Loucy (cell line): ENCODE measurements at regions not wholly inside any gene's neighbourhood (a gene's known extent, or its start where the extent isn't known, plus 50 kb on each side); places are given as distances from the start of the nearest gene placed in this dataset.

ENCODE experiments used
- H2AFZ ChIP-seq: fragments of 200-600 bp; sonication (generic); 2 replicates; pipeline ENCODE4 v1.6.0; 2016; ENCODE audit warnings: antibody characterized with exemption, mild to moderate bottlenecking, low read length, moderate library complexity
- H3F3A ChIP-seq: fragments of 200-600 bp; 2 replicates; pipeline ENCODE4 v1.6.0; 2016; ENCODE audit warnings: antibody characterized with exemption, low read depth, mild to moderate bottlenecking
- H3K27me3 ChIP-seq: fragments of 200-600 bp; sonication (generic); 2 replicates; pipeline ENCODE4 v1.6.1; 2014; ENCODE audit warnings: low read length, mild to moderate bottlenecking; ENCODE audit not compliant: insufficient read depth, poor library complexity, severe bottlenecking
- H3K36me3 ChIP-seq: fragments of 200-600 bp; sonication (generic); 2 replicates; pipeline ENCODE4 v1.6.1; 2016; ENCODE audit warnings: low read length; ENCODE audit not compliant: insufficient read depth
- H3K4me1 ChIP-seq: fragments of 200-600 bp; sonication (generic); 2 replicates; pipeline ENCODE4 v1.5.1; 2014; ENCODE audit warnings: low read length, mild to moderate bottlenecking; ENCODE audit not compliant: insufficient read depth, poor library complexity, severe bottlenecking
- H3K4me2 ChIP-seq: fragments of 200-600 bp; sonication (generic); 2 replicates; pipeline ENCODE4 v1.6.0; 2014; ENCODE audit warnings: antibody characterized with exemption, low read length, low read depth, mild to moderate bottlenecking; ENCODE audit not compliant: poor library complexity, severe bottlenecking
- H3K4me3 ChIP-seq: fragments of 200-600 bp; sonication (generic); 2 replicates; pipeline ENCODE4 v1.5.1; 2014; ENCODE audit warnings: low read length, mild to moderate bottlenecking, mixed read lengths; ENCODE audit not compliant: poor library complexity, severe bottlenecking
- H3K79me2 ChIP-seq: fragments of 200-600 bp; sonication (generic); 2 replicates; pipeline ENCODE4 v1.6.1; 2014; ENCODE audit warnings: low read length; ENCODE audit not compliant: insufficient read depth
- H3K9ac ChIP-seq: fragments of 200-600 bp; sonication (generic); 2 replicates; pipeline ENCODE4 v1.6.0; 2014; ENCODE audit warnings: mild to moderate bottlenecking, low read depth, low read length, moderate library complexity; ENCODE audit not compliant: poor library complexity, severe bottlenecking
- H3K9me2 ChIP-seq: fragments of 200-600 bp; sonication (generic); replicated peaks from 2 replicates; pipeline ENCODE4 v1.6.1; 2016; ENCODE audit warnings: low read depth, low read length, mixed read lengths
- H3K9me3 ChIP-seq: fragments of 200-600 bp; sonication (generic); 2 replicates; pipeline ENCODE4 v1.6.1; 2014; ENCODE audit warnings: mild to moderate bottlenecking, antibody characterized with exemption, low read length, low read depth; ENCODE audit not compliant: insufficient read depth
- H4K20me1 ChIP-seq: fragments of 200-600 bp; sonication (generic); 2 replicates; pipeline ENCODE4 v1.6.0; 2014; ENCODE audit warnings: antibody characterized with exemption, low read length, mild to moderate bottlenecking; ENCODE audit not compliant: insufficient read depth, poor library complexity, severe bottlenecking
- EZH2phosphoT487 ChIP-seq: fragments of 200-600 bp; IDR thresholded peaks from 2 replicates; pipeline ENCODE4 v1.6.1; 2018; ENCODE audit warnings: antibody characterized with exemption, mild to moderate bottlenecking, moderate library complexity, borderline replicate concordance
- TF ChIP-seq, protein P1 (sequence below): fragments of 200-600 bp; sonication (generic); conservative IDR thresholded peaks from 2 replicates; pipeline ENCODE4 v1.5.1; 2014; ENCODE audit warnings: mild to moderate bottlenecking, antibody characterized with exemption, low read length

- no peaks in the 10 kb centered on the region for H3K27me3 ChIP-seq
- H2AFZ ChIP-seq: peak overlapping the region; percentile 43; the same call in 1 of the 2 replicates
- no peak for TF ChIP-seq EZH2phosphoT487
- TF ChIP-seq, protein P1, sequence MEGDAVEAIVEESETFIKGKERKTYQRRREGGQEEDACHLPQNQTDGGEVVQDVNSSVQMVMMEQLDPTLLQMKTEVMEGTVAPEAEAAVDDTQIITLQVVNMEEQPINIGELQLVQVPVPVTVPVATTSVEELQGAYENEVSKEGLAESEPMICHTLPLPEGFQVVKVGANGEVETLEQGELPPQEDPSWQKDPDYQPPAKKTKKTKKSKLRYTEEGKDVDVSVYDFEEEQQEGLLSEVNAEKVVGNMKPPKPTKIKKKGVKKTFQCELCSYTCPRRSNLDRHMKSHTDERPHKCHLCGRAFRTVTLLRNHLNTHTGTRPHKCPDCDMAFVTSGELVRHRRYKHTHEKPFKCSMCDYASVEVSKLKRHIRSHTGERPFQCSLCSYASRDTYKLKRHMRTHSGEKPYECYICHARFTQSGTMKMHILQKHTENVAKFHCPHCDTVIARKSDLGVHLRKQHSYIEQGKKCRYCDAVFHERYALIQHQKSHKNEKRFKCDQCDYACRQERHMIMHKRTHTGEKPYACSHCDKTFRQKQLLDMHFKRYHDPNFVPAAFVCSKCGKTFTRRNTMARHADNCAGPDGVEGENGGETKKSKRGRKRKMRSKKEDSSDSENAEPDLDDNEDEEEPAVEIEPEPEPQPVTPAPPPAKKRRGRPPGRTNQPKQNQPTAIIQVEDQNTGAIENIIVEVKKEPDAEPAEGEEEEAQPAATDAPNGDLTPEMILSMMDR: no peak
- H3K4me1 ChIP-seq: peaks cover 46% of the 10 kb centered on the region
- peaks cover 10% of the 10 kb centered on the region for H3F3A ChIP-seq
- peak overlapping the region; percentile 27 for H3K4me2 ChIP-seq
- peak overlapping the region; percentile 10 for H3K9ac ChIP-seq
- peaks cover 8% of the 10 kb centered on the region for H3K9me3 ChIP-seq
- no peaks in the 10 kb centered on the region for H3K79me2 ChIP-seq
- H3K9me2 ChIP-seq: no peaks in the 10 kb centered on the region
- no peaks in the 10 kb centered on the region for H3K36me3 ChIP-seq
- no peak overlapping the region for H3K4me3 ChIP-seq
- H4K20me1 ChIP-seq: no peaks in the 10 kb centered on the region
These were observed 494.7 kb downstream of the CD83 start for GRCh38 chr6:14612016-14612980.

DNA sequence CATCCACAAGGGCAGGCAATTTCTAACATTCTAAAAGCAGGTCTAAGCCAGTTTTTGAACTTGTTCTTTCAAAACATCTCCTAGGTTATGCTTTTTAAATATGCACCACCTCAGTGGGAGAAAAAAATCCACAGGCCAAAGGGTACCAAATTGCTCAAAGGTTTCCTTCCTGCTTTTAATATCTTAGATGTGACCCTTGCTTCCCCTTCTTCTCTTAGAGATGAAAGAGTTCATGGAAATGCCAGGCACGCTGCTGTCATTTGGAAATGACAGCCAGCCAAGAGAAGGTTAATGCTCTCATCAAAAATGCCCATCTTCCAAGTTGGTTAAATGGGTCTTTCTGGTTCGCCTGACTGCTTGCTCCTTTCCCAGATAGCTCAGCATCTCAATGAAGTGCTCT, 497.1 kb downstream of the CD83 start:
- Histone ChIP-seq H3K9me2 (no peaks in the 10 kb centered on the region; the same call in 1 of the 2 replicates), H3K79me2 (no peaks in the 10 kb centered on the region), H3K4me3 (no peak overlapping the region), H3K4me2 (no peak overlapping the region), H3K4me1 (peaks cover 66% of the 10 kb centered on the region), H3K36me3 (no peaks in the 10 kb centered on the region), H3K9ac (no peak overlapping the region), H3K9me3 (peaks cover 8% of the 10 kb centered on the region), H3K27me3 (no peaks in the 10 kb centered on the region), H3F3A (peaks cover 10% of the 10 kb centered on the region), H4K20me1 (no peaks in the 10 kb centered on the region), H2AFZ (no peak overlapping the region)
- no peak for TF ChIP-seq EZH2phosphoT487
- TF ChIP-seq, protein P1: no peak

GRCh38 chr6:14616656-14617055, 499.1 kb downstream of the CD83 start:
- peaks cover 10% of the 10 kb centered on the region for H3F3A ChIP-seq
- peak overlapping the region; percentile 17; the same call in 1 of the 2 replicates for H2AFZ ChIP-seq
- H3K9me3 ChIP-seq: peaks cover 8% of the 10 kb centered on the region
- H3K4me1 ChIP-seq: peaks cover 74% of the 10 kb centered on the region
- H3K27me3 ChIP-seq: no peaks in the 10 kb centered on the region
- H3K36me3 ChIP-seq: no peaks in the 10 kb centered on the region
- no peaks in the 10 kb centered on the region for H3K79me2 ChIP-seq
- H3K4me3 ChIP-seq: peak overlapping the region; percentile 41
- H3K9me2 ChIP-seq: no peaks in the 10 kb centered on the region; the same call in 1 of the 2 replicates
- peak overlapping the region; percentile 75 for H3K4me2 ChIP-seq
- TF ChIP-seq EZH2phosphoT487: no peak
- TF ChIP-seq, protein P1: no peak
- no peaks in the 10 kb centered on the region for H4K20me1 ChIP-seq
- peak overlapping the region; percentile 42 for H3K9ac ChIP-seq
